SIG-M5 treated with dmso at 0.1 percent for 504 hours (cell line): ENCODE measurements at regions not wholly inside any gene's neighbourhood (a gene's known extent, or its start where the extent isn't known, plus 50 kb on each side); places are given as distances from the start of the nearest gene placed in this dataset.

Experiments
- DNase-seq: peaks from one replicate; lab custom pipeline; 2025; ENCODE audit not compliant: unreplicated experiment; lab: John Stamatoyannopoulos, UW

DNA sequence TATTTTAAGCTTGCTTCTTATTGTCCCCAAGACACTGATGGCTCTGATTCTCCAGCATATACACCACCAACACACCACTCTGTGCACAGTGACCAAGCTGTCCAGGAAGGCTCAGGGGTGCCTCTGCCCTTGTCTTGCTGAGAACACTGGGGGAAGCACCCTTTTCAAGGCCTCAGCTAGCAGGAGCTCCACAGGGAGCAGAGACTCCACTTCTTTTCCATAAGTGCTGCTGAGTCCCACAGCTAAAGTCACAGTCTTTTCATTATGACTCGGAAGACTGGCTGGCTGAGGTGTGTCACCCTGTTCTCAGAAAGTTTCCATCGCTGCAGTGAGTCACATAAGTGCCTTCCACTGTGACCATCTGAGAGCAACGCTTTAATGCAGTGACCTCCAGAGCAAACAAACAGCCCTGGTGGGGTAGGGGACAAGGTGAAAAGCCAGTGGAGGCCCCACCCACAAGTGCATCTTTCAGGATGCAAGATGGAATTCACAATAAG lies 226.9 kb upstream of the CHRNA7 start:
- DNase-seq, result no peak

- DNase-seq, result no peak
These were observed 225.1 kb upstream of the CHRNA7 start for GRCh38 chr15:31805090-31805662.

- DNase-seq, result no peak
These were observed 224.2 kb upstream of the CHRNA7 start for GRCh38 chr15:31806106-31806505.

GRCh38 chr15:31811641-31812040 lies 218.7 kb upstream of the CHRNA7 start:
- no peak for DNase-seq

DNA sequence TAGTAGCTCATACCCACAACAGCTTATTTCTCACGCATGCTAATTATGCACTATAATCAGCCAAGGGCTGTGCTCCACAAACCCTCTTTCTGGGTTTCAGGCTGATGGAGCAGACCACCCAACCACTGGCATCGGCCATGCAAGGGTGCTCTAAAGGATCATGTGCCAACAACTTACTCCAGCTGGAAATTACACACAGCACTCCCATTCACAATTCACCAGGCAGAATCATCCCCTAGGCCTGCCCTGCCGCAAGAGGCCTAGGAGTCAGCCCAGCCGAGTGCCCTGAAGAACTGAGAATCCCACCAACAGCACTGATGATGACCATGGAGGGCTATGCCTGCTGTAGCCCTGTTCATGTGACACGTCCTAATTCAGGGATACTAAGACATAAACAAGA lies 216.2 kb upstream of the CHRNA7 start:
- no peak for DNase-seq

- no peak for DNase-seq
These were observed 214.7 kb upstream of the CHRNA7 start for GRCh38 chr15:31815411-31816155.

- DNase-seq, result no peak
These were observed 207.9 kb upstream of the CHRNA7 start for GRCh38 chr15:31822463-31822862.

DNA sequence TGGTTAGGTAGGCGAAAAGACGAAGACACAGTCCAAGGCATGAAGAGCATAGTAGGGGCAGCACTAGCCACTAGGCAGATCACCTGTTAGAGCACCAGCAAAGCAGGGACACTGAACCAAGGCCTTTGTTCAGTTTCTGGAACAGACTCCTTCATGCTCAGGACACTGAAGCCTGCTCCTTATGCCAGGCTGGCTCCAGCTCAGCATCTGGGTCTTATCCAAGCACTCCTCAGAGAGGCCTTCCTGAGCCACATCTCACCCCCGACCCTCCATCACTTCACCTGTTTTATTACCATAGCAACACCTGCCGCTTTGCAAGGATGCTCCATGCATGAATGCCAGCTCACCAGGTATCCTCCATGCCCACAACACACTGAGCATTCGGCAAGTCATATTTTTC lies 206.3 kb upstream of the CHRNA7 start:
- DNase-seq, result no peak

DNA sequence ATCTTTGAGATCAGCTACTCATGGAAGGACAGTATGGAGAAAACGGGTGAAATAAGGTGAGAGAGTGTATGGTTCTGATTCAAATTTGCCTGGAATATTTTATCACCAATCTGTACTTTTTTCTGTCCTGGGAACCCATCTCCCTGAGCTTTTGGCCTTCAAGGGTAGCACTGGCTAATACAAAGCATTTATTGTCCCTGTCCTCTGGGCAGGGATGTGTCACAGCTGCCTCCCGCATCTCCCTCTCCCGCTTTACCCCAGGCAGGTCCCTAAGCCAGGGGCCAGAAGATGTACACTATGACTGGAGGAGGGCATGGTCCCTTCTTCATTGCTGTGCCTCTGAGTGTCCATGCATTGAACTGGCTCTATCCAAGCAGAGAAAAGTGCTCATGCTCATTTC lies 201.7 kb upstream of the CHRNA7 start:
- no peak for DNase-seq

GRCh38 chr15:31830591-31830990 lies 199.7 kb upstream of the CHRNA7 start:
- DNase-seq, result no peak

DNA sequence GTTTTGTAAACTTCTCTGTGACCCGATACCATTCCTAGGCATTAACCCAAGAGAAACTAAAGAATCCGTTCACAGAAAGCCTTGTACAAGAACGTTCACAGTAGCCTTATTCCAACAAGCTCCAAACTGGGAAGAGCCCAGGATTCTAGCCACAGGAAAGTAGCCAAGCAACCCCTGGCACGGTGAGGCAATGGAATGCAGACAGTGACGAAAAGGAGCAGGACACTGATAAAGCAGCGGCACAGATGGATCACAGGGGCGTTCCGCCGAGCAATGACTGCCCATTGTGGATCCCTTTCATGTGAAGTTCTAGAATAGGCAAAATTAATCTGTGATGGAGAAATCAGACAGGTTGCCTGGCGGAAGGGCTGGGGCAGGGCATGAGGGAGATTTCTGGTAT lies 198.7 kb upstream of the CHRNA7 start:
- no peak for DNase-seq

- DNase-seq, result no peak
These were observed 195.7 kb upstream of the CHRNA7 start for GRCh38 chr15:31834654-31835053.

- DNase-seq, result no peak
These were observed 190.9 kb upstream of the CHRNA7 start for GRCh38 chr15:31839388-31839787.

- no peak for DNase-seq
These were observed 189.4 kb upstream of the CHRNA7 start for GRCh38 chr15:31840849-31841476.

DNA sequence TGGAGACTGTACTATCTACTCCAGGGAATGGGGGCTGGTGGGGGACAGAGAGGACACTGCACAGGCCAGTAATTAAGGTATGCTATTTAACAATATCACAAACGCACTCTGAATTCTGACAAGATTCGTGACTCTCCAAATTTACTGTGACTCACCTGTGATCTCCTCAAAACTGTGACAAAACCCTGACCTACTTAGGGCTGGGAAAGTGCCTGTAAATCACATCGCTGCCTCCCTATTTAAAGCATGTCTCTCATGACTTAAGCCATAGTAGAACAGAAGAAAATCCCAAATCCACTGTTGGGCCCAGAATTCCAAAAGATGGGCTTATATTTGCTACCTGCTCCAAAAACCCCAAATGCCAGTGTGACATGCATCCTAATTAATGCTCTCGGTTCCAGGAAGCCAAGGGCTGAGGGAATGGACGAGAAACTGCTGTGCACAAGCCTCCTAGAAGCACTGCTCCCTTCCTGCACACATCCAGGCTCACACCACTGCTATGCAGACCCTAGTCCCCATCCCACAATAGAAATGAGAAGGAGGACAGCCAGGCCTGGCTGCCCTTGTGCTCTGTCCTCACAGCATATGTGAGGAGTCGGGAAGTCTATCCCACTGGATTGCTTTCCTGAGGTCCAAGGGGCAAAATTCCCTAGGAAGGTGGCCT lies 187.7 kb upstream of the CHRNA7 start:
- DNase-seq, result no peak

GRCh38 chr15:31843426-31844055 lies 186.8 kb upstream of the CHRNA7 start:
- no peak for DNase-seq

DNA sequence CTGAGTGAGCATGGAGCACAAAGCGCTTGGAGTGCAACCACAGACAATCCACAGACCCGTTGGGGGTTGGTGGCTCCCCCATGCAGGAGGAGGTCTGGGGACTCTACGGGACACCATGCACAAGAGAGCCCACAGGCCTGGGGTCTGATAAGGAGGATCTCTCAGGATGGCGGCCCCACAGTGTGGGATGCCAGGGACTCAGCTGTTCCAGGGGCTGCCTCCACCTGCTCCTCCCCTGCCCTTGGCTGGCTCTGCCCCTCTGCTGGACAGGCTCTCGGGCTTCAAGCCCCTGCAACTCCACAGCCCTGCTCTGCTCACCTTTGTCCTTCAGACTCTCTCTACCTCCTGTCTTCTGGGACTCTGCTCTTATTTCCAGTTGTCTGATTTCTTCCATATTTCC lies 184.5 kb upstream of the CHRNA7 start:
- DNase-seq, result no peak

DNA sequence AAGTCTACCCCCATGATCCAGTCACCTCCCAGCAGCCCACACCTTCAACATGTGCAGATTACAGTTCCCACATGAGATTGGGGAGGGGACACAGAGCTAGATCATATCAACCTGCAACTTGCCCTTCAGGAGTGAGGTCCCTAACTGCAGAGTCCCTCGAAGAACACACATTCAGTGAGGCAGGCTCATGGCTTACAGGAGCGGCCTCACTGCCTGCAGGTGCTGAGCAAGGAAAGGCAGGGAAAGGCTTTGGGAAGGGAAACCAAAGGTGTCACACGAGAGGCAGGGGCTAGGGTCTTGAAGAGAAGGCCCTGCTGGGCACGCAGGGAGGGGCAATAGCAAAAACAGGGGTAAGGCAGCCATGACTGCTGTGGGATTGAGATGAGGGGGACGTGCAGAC lies 182.4 kb upstream of the CHRNA7 start:
- DNase-seq, result no peak

DNA sequence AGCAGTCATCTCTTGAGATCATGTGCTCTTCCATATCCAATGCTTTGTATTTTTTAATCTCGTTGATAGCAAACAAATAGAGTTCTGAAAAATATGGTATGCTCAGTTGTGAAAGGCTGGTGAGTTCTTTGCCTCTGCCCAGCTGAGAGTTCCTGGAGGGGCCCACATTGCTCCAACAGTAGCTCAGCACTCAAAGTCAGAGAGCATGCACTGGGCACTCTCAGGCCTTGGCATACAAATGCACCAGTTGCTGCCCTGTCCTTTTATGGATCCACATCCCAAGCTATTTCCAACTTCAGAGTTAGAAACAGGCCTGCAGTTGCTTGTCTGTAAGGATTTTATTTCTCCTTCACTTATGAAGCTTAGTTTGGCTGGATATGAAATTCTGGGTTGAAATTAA lies 181.7 kb upstream of the CHRNA7 start:
- DNase-seq, result no peak

- DNase-seq, result no peak
These were observed 177.1 kb upstream of the CHRNA7 start for GRCh38 chr15:31852933-31853799.
